Neuronal stem cell (in vitro differentiated cells): ENCODE measurements at regions not wholly inside any gene's neighbourhood (a gene's known extent, or its start where the extent isn't known, plus 50 kb on each side); places are given as distances from the start of the nearest gene placed in this dataset.

Experiments
- DNase-seq: peaks from one replicate; pipeline ENCODE4 v3.0.0-alpha.2; 2013; ENCODE audit warnings: low spot score
- H2AFZ ChIP-seq: one replicate; pipeline ENCODE4 v1.6.1; 2013; ENCODE audit warnings: mild to moderate bottlenecking, low read length, inconsistent platforms
- H2AK5ac ChIP-seq: 2 replicates; pipeline ENCODE4 v1.6.1; 2013; ENCODE audit warnings: low read depth, mild to moderate bottlenecking, inconsistent platforms, low read length, moderate library complexity, mixed read lengths
- H2BK120ac ChIP-seq: 2 replicates; pipeline ENCODE4 v1.6.1; 2013; ENCODE audit warnings: low read depth, mild to moderate bottlenecking, inconsistent platforms, low read length, moderate library complexity, mixed read lengths
- H2BK12ac ChIP-seq: one replicate; pipeline ENCODE4 v1.6.1; 2013; ENCODE audit warnings: low read length, inconsistent platforms
- H2BK15ac ChIP-seq: 2 replicates; pipeline ENCODE4 v1.6.1; 2013; ENCODE audit warnings: mild to moderate bottlenecking, low read length, inconsistent platforms, mixed read lengths
- H2BK5ac ChIP-seq: one replicate; pipeline ENCODE4 v1.6.1; 2013; ENCODE audit warnings: inconsistent platforms, mild to moderate bottlenecking, low read length, moderate library complexity
- H3K14ac ChIP-seq: one replicate; pipeline ENCODE4 v1.6.1; 2013; ENCODE audit warnings: low read length, inconsistent platforms
- H3K18ac ChIP-seq: 2 replicates; pipeline ENCODE4 v1.6.1; 2013; ENCODE audit warnings: low read length, inconsistent platforms
- H3K23ac ChIP-seq: 2 replicates; pipeline ENCODE4 v1.6.1; 2013; ENCODE audit warnings: low read depth, mild to moderate bottlenecking, mixed read lengths, low read length, inconsistent platforms; ENCODE audit not compliant: poor library complexity
- H3K27ac ChIP-seq: replicated peaks from 3 replicates; pipeline ENCODE4 v1.5.1; 2013; ENCODE audit warnings: low read length, inconsistent platforms
- H3K27me3 ChIP-seq, 3 experiments: 2 replicates each; pipeline ENCODE4 v1.6.1; 2013; ENCODE audit warnings: low read length in 3 of 3, mild to moderate bottlenecking in 2 of 3, inconsistent platforms in 1 of 3, low read depth in 1 of 3, mixed read lengths in 1 of 3, moderate library complexity in 1 of 3; ENCODE audit not compliant: control insufficient read depth in 3 of 3, insufficient read depth in 3 of 3
- H3K36me3 ChIP-seq, 2 donors: replicated peaks in 1 of 2; 2 replicates each; pipeline ENCODE4 v1.6.1; 2013; ENCODE audit warnings: low read length in 2 of 2; ENCODE audit not compliant: control insufficient read depth in 2 of 2, insufficient read depth in 2 of 2
- H3K4ac ChIP-seq: 2 replicates; pipeline ENCODE4 v1.6.1; 2013; ENCODE audit warnings: inconsistent platforms, mild to moderate bottlenecking, low read length, moderate library complexity
- H3K4me1 ChIP-seq, 2 donors: 1 replicate in 1 of 2; 2 replicates in 1 of 2; pipeline ENCODE4 v1.6.1; 2013; ENCODE audit warnings: low read length in 2 of 2, low read depth in 1 of 2; ENCODE audit not compliant: control insufficient read depth in 2 of 2, insufficient read depth in 1 of 2
- H3K4me2 ChIP-seq: one replicate; pipeline ENCODE4 v1.6.1; 2013; ENCODE audit warnings: mild to moderate bottlenecking, low read length, inconsistent platforms; ENCODE audit not compliant: insufficient read depth, poor library complexity, severe bottlenecking
- H3K4me3 ChIP-seq, 2 donors: 2 replicates each; pipeline ENCODE4 v1.5.1; 2013; ENCODE audit warnings: low read length in 2 of 2, mild to moderate bottlenecking in 2 of 2, inconsistent platforms in 1 of 2, moderate library complexity in 1 of 2
- H3K79me1 ChIP-seq: one replicate; pipeline ENCODE4 v1.6.1; 2013; ENCODE audit warnings: low read depth, mild to moderate bottlenecking, inconsistent platforms, low read length, moderate library complexity
- H3K9ac ChIP-seq: one replicate; pipeline ENCODE4 v1.6.1; 2013; ENCODE audit warnings: mild to moderate bottlenecking, low read depth, low read length, inconsistent platforms; ENCODE audit not compliant: poor library complexity
- H3K9me3 ChIP-seq, 2 donors: replicated peaks in 1 of 2; 2 replicates each; pipeline versions ENCODE3 to v1.6.1; 2013; ENCODE audit warnings: low read length in 2 of 2, mild to moderate bottlenecking in 2 of 2, inconsistent platforms in 1 of 2, low read depth in 1 of 2, mixed read lengths in 1 of 2, moderate library complexity in 1 of 2; ENCODE audit not compliant: control insufficient read depth in 2 of 2, insufficient read depth in 1 of 2
- H4K8ac ChIP-seq: one replicate; pipeline ENCODE4 v1.6.1; 2013; ENCODE audit warnings: low read depth, mild to moderate bottlenecking, inconsistent platforms, low read length, moderate library complexity
- H4K91ac ChIP-seq: one replicate; pipeline ENCODE4 v1.6.1; 2013; ENCODE audit warnings: low read length, low read depth, mild to moderate bottlenecking, inconsistent platforms; ENCODE audit not compliant: poor library complexity
- WGBS, 2 donors: extraction: QIAGEN DNeasy Blood & Tissue Kit; methylation state at CpG; one replicate each; pipeline ENCODE4 v1.1.7; 2013; ENCODE audit warnings: missing lambda C conversion rate in 2 of 2, mixed read lengths in 1 of 2; ENCODE audit not compliant: insufficient read length in 2 of 2, insufficient replicate concordance in 1 of 2; ENCODE audit errors: extremely low coverage in 2 of 2; 5-methylcytosine and 5-hydroxymethylcytosine counted together

DNA sequence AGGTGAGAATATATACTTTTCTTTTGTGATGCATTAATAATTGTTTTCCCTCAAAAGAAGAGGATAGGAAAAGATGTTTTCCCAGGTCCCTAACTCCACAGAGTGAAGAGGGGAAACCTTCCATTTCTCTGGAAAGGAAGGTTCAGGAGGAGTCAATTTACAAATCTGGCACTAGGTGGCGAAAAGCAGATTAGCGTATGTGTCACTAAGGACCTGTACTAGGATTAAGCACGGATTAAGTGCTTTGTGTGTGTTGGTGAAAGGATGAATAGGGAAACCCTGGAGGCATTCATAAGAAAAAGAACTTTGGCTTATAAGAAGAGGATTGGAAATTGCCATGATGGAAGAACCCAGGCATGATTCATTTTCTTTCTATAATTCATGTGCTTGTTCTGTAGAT lies 410.1 kb upstream of the PLXNA2 start:
- no peak overlapping the region for H3K18ac ChIP-seq
- H3K9ac ChIP-seq, result no peak overlapping the region
- no peaks in the 10 kb centered on the region for H3K79me1 ChIP-seq
- H4K8ac ChIP-seq, result no peak overlapping the region
- H2BK15ac ChIP-seq, result no peak overlapping the region
- H3K4me1 ChIP-seq, result peaks cover 0 to 2% of the 10 kb centered on the region in 2 donors
- H2BK120ac ChIP-seq, result no peak overlapping the region
- H2AK5ac ChIP-seq, result no peak overlapping the region
- no peak overlapping the region for H3K4ac ChIP-seq
- no peaks in the 10 kb centered on the region for H3K9me3 ChIP-seq
- no peak overlapping the region for H3K4me2 ChIP-seq
- no peak overlapping the region for H3K14ac ChIP-seq
- no peak overlapping the region for H2BK12ac ChIP-seq
- H2AFZ ChIP-seq, result no peak overlapping the region
- no peak overlapping the region for H2BK5ac ChIP-seq
- DNase-seq, result peak; percentile 21
- no peaks in the 10 kb centered on the region for H3K36me3 ChIP-seq
- H3K4me3 ChIP-seq, result no peak overlapping the region
- no peak overlapping the region for H3K27ac ChIP-seq
- no peaks in the 10 kb centered on the region for H3K27me3 ChIP-seq
- WGBS, 2 donors, result no CpG with 5 or more reads among the region's 3 CpGs
- no peak overlapping the region for H4K91ac ChIP-seq
- no peak overlapping the region for H3K23ac ChIP-seq

DNA sequence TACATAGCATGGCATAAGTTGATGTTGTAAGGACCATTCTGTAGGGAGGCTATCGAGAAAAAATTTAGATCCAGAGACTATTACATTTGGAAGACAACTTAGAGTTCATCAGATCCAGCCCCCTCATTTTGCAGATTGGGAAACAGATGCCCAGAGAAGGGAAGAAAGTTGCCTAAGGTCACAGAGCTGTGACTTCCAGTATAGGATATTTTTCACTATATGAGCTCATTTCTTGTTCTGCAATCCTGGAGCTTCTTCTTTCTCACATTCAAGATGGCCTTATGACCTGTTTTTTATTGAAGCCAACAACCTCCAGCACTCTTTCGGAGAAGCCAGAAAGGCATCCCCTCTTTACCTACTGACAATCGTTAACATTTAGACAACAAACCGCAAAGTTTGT lies 421.8 kb upstream of the PLXNA2 start:
- H3K27me3 ChIP-seq, result no peaks in the 10 kb centered on the region
- no peaks in the 10 kb centered on the region for H3K9me3 ChIP-seq
- H4K91ac ChIP-seq, result no peak overlapping the region
- no peak overlapping the region for H3K4me2 ChIP-seq
- no CpG with 5 or more reads among the region's 4 CpGs for WGBS, 2 donors
- no peak overlapping the region for H3K27ac ChIP-seq
- H2BK12ac ChIP-seq, result no peak overlapping the region
- no peak overlapping the region for H3K23ac ChIP-seq
- H4K8ac ChIP-seq, result no peak overlapping the region
- no peak overlapping the region for H2BK5ac ChIP-seq
- no peak for DNase-seq
- no peak overlapping the region for H2BK15ac ChIP-seq
- H3K36me3 ChIP-seq, result no peaks in the 10 kb centered on the region
- H3K14ac ChIP-seq, result no peak overlapping the region
- H2BK120ac ChIP-seq, result no peak overlapping the region
- H3K4me3 ChIP-seq, result no peak overlapping the region
- H3K18ac ChIP-seq, result no peak overlapping the region
- H2AFZ ChIP-seq, result no peak overlapping the region
- no peaks in the 10 kb centered on the region for H3K79me1 ChIP-seq
- no peak overlapping the region for H3K9ac ChIP-seq
- no peak overlapping the region for H2AK5ac ChIP-seq
- H3K4me1 ChIP-seq, result no peaks in the 10 kb centered on the region
- no peak overlapping the region for H3K4ac ChIP-seq

DNA sequence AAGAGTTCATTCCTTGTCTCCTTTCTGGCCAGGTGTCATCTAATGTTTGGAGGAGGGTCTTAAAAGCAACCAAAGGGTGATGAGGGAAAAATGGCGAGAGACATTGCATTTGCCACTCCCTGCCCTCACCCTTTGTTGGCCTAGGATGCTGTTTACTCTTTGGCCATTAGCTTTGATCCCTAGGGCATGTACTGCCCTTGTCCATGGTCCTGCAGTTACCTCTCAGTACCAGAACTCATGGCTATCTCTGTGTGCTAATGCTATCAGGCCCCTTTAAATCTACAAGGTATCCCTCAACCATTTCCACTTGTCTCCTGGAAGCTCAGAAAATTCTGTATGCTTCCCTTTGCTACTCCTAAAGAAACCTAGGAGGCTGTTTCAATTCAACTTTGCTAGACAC lies 424.8 kb upstream of the PLXNA2 start:
- no peaks in the 10 kb centered on the region for H3K4me1 ChIP-seq
- no peak overlapping the region for H4K91ac ChIP-seq
- H3K14ac ChIP-seq, result no peak overlapping the region
- H2AFZ ChIP-seq, result no peak overlapping the region
- no peak overlapping the region for H3K23ac ChIP-seq
- no peak overlapping the region for H2BK5ac ChIP-seq
- H3K36me3 ChIP-seq, result no peaks in the 10 kb centered on the region
- no peak overlapping the region for H3K9ac ChIP-seq
- H3K9me3 ChIP-seq, result no peaks in the 10 kb centered on the region
- no peak for DNase-seq
- H3K18ac ChIP-seq, result no peak overlapping the region
- H3K4ac ChIP-seq, result no peak overlapping the region
- H3K27me3 ChIP-seq, result no peaks in the 10 kb centered on the region
- no CpG with 5 or more reads among the region's 1 CpG for WGBS, 2 donors
- H2BK12ac ChIP-seq, result no peak overlapping the region
- H4K8ac ChIP-seq, result no peak overlapping the region
- H3K27ac ChIP-seq, result no peak overlapping the region
- no peak overlapping the region for H3K4me2 ChIP-seq
- H3K79me1 ChIP-seq, result no peaks in the 10 kb centered on the region
- H2BK15ac ChIP-seq, result no peak overlapping the region
- H2BK120ac ChIP-seq, result no peak overlapping the region
- H2AK5ac ChIP-seq, result no peak overlapping the region
- no peak overlapping the region for H3K4me3 ChIP-seq

DNA sequence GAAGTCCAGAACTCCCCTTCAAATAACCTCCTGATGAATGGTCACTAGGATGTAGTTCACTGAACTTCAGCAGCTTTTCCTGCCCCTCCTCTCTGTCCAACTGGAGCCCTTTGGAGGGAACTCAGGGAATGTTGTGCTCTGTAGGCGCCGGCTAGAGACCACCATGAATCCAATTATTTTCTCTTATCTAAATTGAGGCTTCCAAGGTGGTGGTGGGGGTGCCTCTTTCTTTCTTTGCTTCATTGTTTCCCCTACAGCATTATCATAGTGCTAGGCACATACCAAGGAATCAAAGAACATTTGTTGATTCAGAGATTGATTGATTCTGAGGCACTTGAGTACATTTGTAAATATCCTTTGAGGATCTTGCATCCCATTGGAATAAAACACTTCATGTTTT lies 426.6 kb upstream of the PLXNA2 start:
- Histone ChIP-seq H2BK15ac (no peak overlapping the region), H3K18ac (no peak overlapping the region), H3K27me3 (no peaks in the 10 kb centered on the region), H2AK5ac (no peak overlapping the region), H3K4me2 (no peak overlapping the region), H4K8ac (no peak overlapping the region), H3K4ac (no peak overlapping the region), H3K9ac (no peak overlapping the region), H3K14ac (no peak overlapping the region), H3K27ac (no peak overlapping the region), H2BK120ac (no peak overlapping the region), H2BK5ac (no peak overlapping the region), H3K4me1 (no peaks in the 10 kb centered on the region), H3K4me3 (no peak overlapping the region), H3K36me3 (no peaks in the 10 kb centered on the region), H2AFZ (no peak overlapping the region), H2BK12ac (no peak overlapping the region), H4K91ac (no peak overlapping the region), H3K79me1 (no peaks in the 10 kb centered on the region), H3K9me3 (no peaks in the 10 kb centered on the region), H3K23ac (no peak overlapping the region)
- no peak for DNase-seq
- WGBS, 2 donors, result no CpG with 5 or more reads among the region's 2 CpGs
